ENCODE measurements at regions not wholly inside any gene's neighbourhood (a gene's known extent, or its start where the extent isn't known, plus 50 kb on each side); places are given as distances from the start of the nearest gene placed in this dataset.

- no peaks in the 10 kb centered on the region for H3K36me3 ChIP-seq
- intact Hi-C loops (cut with DNase I) = no loop called here
- H3K4me3 ChIP-seq (replicated peaks in 1 of 3) = no peak overlapping the region
- WGBS, 2 donors = 72% methylated on average over 4 of the region's 4 CpGs
- no peaks in the 10 kb centered on the region for H3K9me3 ChIP-seq
- no peaks in the 10 kb centered on the region for H3K27me3 ChIP-seq
- TF ChIP-seq POLR2A (IDR thresholded peaks at IDR 0.05) = no peak
- TF ChIP-seq, protein P1, sequence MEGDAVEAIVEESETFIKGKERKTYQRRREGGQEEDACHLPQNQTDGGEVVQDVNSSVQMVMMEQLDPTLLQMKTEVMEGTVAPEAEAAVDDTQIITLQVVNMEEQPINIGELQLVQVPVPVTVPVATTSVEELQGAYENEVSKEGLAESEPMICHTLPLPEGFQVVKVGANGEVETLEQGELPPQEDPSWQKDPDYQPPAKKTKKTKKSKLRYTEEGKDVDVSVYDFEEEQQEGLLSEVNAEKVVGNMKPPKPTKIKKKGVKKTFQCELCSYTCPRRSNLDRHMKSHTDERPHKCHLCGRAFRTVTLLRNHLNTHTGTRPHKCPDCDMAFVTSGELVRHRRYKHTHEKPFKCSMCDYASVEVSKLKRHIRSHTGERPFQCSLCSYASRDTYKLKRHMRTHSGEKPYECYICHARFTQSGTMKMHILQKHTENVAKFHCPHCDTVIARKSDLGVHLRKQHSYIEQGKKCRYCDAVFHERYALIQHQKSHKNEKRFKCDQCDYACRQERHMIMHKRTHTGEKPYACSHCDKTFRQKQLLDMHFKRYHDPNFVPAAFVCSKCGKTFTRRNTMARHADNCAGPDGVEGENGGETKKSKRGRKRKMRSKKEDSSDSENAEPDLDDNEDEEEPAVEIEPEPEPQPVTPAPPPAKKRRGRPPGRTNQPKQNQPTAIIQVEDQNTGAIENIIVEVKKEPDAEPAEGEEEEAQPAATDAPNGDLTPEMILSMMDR (IDR thresholded peaks at IDR 0.05) = no peak
- H3K4me1 ChIP-seq = no peaks in the 10 kb centered on the region
- no peak overlapping the region for H3K27ac ChIP-seq
- no peak for DNase-seq
Measured at GRCh38 chr7:52797801-52798200, 237.6 kb upstream of the POM121L12 start.

- DNase-seq = no peak
- Histone ChIP-seq H3K27me3 (no peaks in the 10 kb centered on the region), H3K4me3 (replicated peaks in 1 of 3) (no peak overlapping the region), H3K9me3 (no peaks in the 10 kb centered on the region), H3K36me3 (no peaks in the 10 kb centered on the region), H3K27ac (no peak overlapping the region), H3K4me1 (no peaks in the 10 kb centered on the region)
- no peak for TF ChIP-seq POLR2A (IDR thresholded peaks at IDR 0.05)
- 94 to 98% methylated on average over 1 of the region's 1 CpG for WGBS, 2 donors
- intact Hi-C loops (cut with DNase I) = no loop called here
Measured at GRCh38 chr7:52794621-52795020, 240.8 kb upstream of the POM121L12 start.

DNA sequence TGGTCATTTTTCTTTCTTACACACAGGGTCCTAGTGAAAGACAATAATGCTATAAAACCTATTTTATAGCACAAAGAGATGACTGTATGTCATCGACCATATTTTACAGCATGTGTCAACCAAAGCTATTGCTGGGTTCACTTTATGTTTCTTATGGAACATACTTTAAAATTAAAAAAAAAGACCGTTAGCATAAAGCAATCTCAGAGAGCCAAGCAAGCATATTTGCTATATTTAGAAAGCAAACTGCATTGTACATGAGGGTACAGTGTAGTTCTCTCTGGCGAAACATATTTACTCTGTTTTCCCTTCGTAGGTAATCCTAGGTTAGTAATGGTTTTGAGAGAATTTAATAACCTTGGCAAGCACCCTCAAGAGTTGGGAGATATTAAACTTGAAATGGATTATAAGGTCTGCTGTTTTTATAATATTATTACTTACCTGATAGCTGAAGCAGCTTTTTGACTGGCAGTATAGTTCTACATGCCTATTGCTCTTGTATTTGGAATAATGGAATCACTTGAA, 244.2 kb upstream of the POM121L12 start:
- Histone ChIP-seq H3K4me3 (replicated peaks in 1 of 3) (no peak overlapping the region), H3K9me3 (no peaks in the 10 kb centered on the region), H3K27ac (no peak overlapping the region), H3K27me3 (no peaks in the 10 kb centered on the region), H3K36me3 (no peaks in the 10 kb centered on the region), H3K4me1 (no peaks in the 10 kb centered on the region)
- WGBS, 2 donors = 86 to 88% methylated on average over 4 of the region's 4 CpGs
- intact Hi-C loops (cut with DNase I) = no loop called here
- DNase-seq = no peak
- TF ChIP-seq POLR2A (IDR thresholded peaks at IDR 0.05) = no peak
- TF ChIP-seq, protein P1 (IDR thresholded peaks at IDR 0.05) = no peak

GRCh38 chr7:52786174-52786573, 249.3 kb upstream of the POM121L12 start:
- H3K27me3 ChIP-seq = no peaks in the 10 kb centered on the region
- no peak for TF ChIP-seq POLR2A (IDR thresholded peaks at IDR 0.05)
- TF ChIP-seq, protein P1 (IDR thresholded peaks at IDR 0.05) = no peak
- intact Hi-C loops (cut with DNase I) = no loop called here
- no peaks in the 10 kb centered on the region for H3K4me1 ChIP-seq
- H3K9me3 ChIP-seq = no peaks in the 10 kb centered on the region
- DNase-seq = no peak
- no peaks in the 10 kb centered on the region for H3K36me3 ChIP-seq
- WGBS, 2 donors = 88 to 89% methylated on average over 3 of the region's 3 CpGs
- no peak overlapping the region for H3K4me3 ChIP-seq (replicated peaks in 1 of 3)
- H3K27ac ChIP-seq = no peak overlapping the region

- Histone ChIP-seq H3K4me3 (replicated peaks in 1 of 3) (no peak overlapping the region), H3K4me1 (no peaks in the 10 kb centered on the region), H3K36me3 (no peaks in the 10 kb centered on the region), H3K27me3 (no peaks in the 10 kb centered on the region), H3K9me3 (no peaks in the 10 kb centered on the region), H3K27ac (no peak overlapping the region)
- DNase-seq = no peak
- TF ChIP-seq, protein P1 (IDR thresholded peaks at IDR 0.05) = no peak
- no peak for TF ChIP-seq POLR2A (IDR thresholded peaks at IDR 0.05)
- intact Hi-C loops (cut with DNase I) = no loop called here
- 78 to 83% methylated on average over 5 of the region's 5 CpGs for WGBS, 2 donors
Measured at GRCh38 chr7:52782348-52782747, 253.1 kb upstream of the POM121L12 start.

DNA sequence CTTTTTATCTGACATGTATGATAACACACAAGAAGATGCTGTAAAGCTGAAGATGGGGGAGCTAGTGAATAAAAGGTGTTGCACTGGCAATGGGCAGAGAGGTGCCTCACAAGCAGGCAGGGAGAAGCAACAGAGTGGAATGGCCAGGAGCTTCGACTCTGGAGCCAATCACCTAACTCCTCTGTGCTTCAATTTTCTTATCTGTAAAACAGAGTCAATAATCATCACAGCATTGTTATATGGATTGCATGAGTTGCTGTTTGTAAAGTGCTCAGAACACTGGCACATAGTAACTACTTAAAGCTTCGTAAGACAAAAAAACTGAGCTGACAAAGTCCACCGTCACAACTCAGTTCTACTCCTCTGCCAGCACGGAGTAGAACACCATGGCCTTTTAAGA, 254.2 kb upstream of the POM121L12 start:
- Histone ChIP-seq H3K4me3 (replicated peaks in 1 of 3) (no peak overlapping the region), H3K27me3 (no peaks in the 10 kb centered on the region), H3K27ac (no peak overlapping the region), H3K36me3 (no peaks in the 10 kb centered on the region), H3K4me1 (no peaks in the 10 kb centered on the region), H3K9me3 (no peaks in the 10 kb centered on the region)
- intact Hi-C loops (cut with DNase I) = no loop called here
- DNase-seq = no peak
- WGBS, 2 donors = 84 to 85% methylated on average over 4 of the region's 4 CpGs
- TF ChIP-seq, protein P1 (IDR thresholded peaks at IDR 0.05) = no peak
- TF ChIP-seq POLR2A (IDR thresholded peaks at IDR 0.05) = no peak

Data from thyroid gland (tissue), 4 donors.